ENCODE measurements at regions not wholly inside any gene's neighbourhood (a gene's known extent, or its start where the extent isn't known, plus 50 kb on each side); places are given as distances from the start of the nearest gene placed in this dataset.

DNA sequence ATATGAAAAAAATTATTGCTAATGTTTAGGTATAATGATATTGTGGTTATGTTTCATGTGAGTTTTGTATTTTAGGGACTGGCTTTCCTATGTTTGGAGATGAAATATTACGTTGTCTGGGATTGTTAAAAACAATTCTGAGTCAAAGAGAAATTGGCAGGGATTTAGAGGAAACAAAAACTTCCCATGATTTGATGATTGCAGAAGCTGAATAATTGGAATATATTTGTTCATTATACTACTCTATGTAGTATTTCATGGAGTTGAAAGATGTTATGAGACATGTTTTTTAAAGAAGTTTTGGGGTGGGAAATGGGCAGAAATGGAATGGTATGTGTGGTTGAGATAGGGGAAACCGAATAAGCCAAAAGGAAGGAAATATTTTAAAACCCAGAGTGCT, 1392.9 kb downstream of the EFNB2 start:
- H3K4me3 ChIP-seq (ENCODE audit: low read depth, low read length) = no peak overlapping the region
- TF ChIP-seq, protein P1, sequence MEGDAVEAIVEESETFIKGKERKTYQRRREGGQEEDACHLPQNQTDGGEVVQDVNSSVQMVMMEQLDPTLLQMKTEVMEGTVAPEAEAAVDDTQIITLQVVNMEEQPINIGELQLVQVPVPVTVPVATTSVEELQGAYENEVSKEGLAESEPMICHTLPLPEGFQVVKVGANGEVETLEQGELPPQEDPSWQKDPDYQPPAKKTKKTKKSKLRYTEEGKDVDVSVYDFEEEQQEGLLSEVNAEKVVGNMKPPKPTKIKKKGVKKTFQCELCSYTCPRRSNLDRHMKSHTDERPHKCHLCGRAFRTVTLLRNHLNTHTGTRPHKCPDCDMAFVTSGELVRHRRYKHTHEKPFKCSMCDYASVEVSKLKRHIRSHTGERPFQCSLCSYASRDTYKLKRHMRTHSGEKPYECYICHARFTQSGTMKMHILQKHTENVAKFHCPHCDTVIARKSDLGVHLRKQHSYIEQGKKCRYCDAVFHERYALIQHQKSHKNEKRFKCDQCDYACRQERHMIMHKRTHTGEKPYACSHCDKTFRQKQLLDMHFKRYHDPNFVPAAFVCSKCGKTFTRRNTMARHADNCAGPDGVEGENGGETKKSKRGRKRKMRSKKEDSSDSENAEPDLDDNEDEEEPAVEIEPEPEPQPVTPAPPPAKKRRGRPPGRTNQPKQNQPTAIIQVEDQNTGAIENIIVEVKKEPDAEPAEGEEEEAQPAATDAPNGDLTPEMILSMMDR (IDR thresholded peaks at IDR 0.05; ENCODE audit: control insufficient read depth, extremely low read depth, insufficient read depth) = no peak
- no peak for DNase-seq (ENCODE audit: low read depth)

DNA sequence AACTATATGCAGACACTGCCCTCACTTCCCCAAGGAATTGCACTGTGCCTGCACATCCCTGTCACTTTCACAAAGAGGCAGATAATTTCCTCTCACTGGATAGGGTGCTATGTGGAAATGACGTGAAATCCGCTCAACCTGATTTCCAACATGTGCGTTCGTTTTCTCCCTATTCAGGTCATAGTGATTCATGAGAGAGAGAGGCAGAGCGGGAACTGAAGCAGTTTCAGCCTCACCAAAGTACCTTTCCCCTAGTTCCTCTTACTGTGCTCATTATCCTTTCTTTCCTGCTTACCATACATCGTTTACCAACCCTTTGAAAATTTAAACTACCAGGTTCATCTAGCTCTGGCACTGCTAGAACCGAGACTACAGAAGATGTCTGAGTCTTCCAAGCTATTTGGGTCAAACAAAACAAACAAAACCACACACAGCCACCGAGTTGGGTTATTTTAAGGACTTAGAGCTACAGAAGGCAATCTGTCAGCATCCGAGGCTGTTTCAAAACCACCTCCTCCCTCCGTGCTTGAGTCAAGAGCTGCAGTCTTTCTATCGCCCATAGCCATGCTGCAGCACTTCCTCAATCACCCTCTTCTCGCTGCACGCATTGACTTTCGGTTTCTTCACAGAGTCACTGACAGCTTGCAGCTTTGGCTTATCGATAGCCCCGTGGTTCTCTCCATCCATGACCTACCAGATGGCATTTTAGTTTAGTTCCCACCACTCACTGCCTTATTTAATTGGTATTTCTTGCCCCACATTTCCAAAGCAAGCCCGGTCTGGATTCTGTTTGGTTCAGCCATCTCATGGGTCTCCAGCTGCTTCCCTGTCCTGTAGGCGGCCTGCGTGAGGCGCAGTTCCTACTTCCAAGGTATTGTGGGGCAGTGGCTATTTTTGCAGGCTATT, 1395.8 kb downstream of the EFNB2 start:
- TF ChIP-seq, protein P1 (IDR thresholded peaks at IDR 0.05; ENCODE audit: control insufficient read depth, extremely low read depth, insufficient read depth) = no peak
- DNase-seq (ENCODE audit: low read depth) = no peak
- H3K4me3 ChIP-seq (ENCODE audit: low read depth, low read length) = no peak overlapping the region

DNA sequence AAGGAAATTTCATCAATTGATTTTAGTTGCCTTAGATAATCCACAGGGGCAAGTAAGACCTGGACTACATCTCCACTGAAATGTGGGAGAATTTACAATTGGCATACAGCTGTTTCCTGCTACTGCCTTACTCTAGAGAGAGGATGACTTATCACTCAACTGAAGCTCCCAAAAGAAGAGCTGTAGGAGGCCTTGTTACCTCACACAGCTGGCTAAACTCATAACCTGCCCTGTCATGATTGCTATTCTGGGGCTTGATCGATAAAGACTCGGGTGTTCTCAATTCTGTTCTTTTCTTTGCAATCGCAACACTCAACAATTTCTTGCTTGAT, 1396.4 kb downstream of the EFNB2 start:
- TF ChIP-seq, protein P1 (IDR thresholded peaks at IDR 0.05; ENCODE audit: control insufficient read depth, extremely low read depth, insufficient read depth) = no peak
- DNase-seq (ENCODE audit: low read depth) = no peak
- no peak overlapping the region for H3K4me3 ChIP-seq (ENCODE audit: low read depth, low read length)

DNA sequence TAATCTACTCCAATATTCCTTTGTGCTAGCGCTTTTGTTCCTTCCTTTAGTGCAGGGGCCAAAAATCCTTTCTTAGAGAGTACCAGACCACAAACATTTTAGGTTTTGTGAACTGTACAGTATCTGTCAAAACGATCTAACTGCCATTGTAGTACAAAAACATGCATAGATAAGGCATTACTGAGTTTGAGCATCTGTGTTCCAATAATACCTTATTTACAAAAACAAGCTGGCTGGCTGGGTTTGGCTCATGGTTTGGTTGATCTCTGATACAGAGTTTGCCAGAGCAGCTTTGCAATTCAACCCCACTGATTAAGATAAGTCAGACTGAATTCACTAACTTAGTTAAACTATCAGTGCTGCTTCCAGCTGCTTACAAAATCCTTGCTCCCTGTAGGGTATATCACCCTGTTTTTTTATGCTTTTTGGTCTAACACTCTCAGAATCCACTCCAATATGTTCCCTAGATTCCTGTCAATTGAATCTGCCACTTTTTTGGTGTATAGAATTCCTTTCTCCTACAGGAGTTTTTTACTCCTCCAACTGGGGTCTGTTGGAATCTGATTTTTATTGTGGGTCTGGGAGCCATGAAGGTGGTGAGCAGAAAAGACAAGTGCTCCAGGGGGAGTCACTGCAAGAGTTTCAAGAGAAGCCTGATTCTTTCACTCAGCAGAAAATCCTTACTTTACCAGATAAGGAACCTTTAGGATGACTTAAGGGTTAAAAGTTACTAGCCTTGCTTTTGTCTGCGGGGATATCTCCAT, 1399.4 kb downstream of the EFNB2 start:
- TF ChIP-seq, protein P1 (IDR thresholded peaks at IDR 0.05; ENCODE audit: control insufficient read depth, extremely low read depth, insufficient read depth) = no peak
- no peak for DNase-seq (ENCODE audit: low read depth)
- H3K4me3 ChIP-seq (ENCODE audit: low read depth, low read length) = no peak overlapping the region

DNA sequence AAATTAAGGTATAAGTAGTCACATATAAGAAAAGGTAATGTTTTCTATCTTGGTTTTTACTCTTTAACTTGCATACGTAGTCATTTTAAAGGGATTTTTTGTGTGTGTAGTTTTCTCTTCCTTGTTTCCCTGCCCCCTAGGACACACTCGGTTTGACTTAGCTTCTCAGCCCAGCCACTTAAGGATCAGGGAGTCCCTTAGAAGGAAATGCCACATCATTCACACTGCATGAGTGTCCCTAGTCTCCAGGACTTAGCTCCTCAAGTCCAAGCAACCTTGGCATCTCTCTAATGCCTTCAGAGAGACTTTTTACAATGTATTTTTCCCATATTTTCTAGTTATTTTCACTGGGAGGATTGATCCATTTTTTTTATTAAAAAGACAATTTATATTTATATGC, 1407.7 kb downstream of the EFNB2 start:
- TF ChIP-seq, protein P1 (IDR thresholded peaks at IDR 0.05; ENCODE audit: control insufficient read depth, extremely low read depth, insufficient read depth) = no peak
- DNase-seq (ENCODE audit: low read depth) = no peak
- H3K4me3 ChIP-seq (ENCODE audit: low read depth, low read length) = no peak overlapping the region

DNA sequence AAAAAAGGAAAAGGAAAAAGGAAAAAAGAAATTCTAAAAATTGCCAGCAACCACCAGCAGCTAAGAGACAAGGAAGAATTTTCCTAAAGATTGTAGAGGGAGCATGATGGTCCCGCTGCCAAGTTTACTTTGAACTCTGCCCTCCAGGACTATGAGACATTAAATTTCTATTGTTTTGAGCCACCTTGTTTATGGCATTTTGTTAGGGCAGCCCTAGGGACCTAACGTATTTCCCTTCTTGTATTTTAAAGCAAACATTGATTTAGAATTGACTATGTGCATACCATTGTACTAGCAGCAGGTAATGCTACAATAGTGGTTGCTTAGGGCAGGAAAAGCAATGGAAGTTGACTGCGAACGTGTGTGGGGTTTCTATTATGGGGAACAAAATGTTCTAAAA, 1414.2 kb downstream of the EFNB2 start:
- TF ChIP-seq, protein P1 (IDR thresholded peaks at IDR 0.05; ENCODE audit: control insufficient read depth, extremely low read depth, insufficient read depth) = no peak
- no peak overlapping the region for H3K4me3 ChIP-seq (ENCODE audit: low read depth, low read length)
- no peak for DNase-seq (ENCODE audit: low read depth)

All from LNCaP clone FGC (cell line).